CD4-positive, alpha-beta T cell treated with Interleukin-1 beta for 1 hour (primary cell): ENCODE measurements at regions not wholly inside any gene's neighbourhood (a gene's known extent, or its start where the extent isn't known, plus 50 kb on each side); places are given as distances from the start of the nearest gene placed in this dataset.
"Not testable (repeated sequence)": the region's sequence is repeated elsewhere in the genome, so short reads cannot be mapped to it uniquely, and the experiment has no call there.

Experiments used
- DNase-seq, 2 donors: peaks; one replicate each; pipeline ENCODE4 v3.0.0-alpha.2; 2020 to 2022

GRCh38 chr10:121138112-121138860, 287.1 kb downstream of the WDR11 start:
- DNase-seq, result no peak

GRCh38 chr10:121138918-121139317, 287.8 kb downstream of the WDR11 start:
- DNase-seq, result no peak

GRCh38 chr10:121145802-121146395, 294.7 kb downstream of the WDR11 start:
- not testable (repeated sequence) for DNase-seq

GRCh38 chr10:121148921-121149320, 297.8 kb downstream of the WDR11 start:
- no peak for DNase-seq

- DNase-seq, result no peak
Measured at GRCh38 chr10:121152033-121152432, 300.9 kb downstream of the WDR11 start.

GRCh38 chr10:121152935-121153334, 301.8 kb downstream of the WDR11 start:
- DNase-seq, result no peak

GRCh38 chr10:121154310-121154709, 303.1 kb downstream of the WDR11 start:
- no peak for DNase-seq

GRCh38 chr10:121154846-121155245, 303.7 kb downstream of the WDR11 start:
- no peak for DNase-seq

- DNase-seq, result no peak
Measured at GRCh38 chr10:121155742-121156474, 304.7 kb downstream of the WDR11 start.

GRCh38 chr10:121157998-121158397, 306.8 kb downstream of the WDR11 start:
- peak in 1 of 2 donors; percentile 31 for DNase-seq

- DNase-seq, result no peak
Measured at GRCh38 chr10:121158988-121159579, 307.9 kb downstream of the WDR11 start.

GRCh38 chr10:121159670-121160069, 308.5 kb downstream of the WDR11 start:
- DNase-seq, result no peak

GRCh38 chr10:121165276-121165675, 314.1 kb downstream of the WDR11 start:
- no peak for DNase-seq

- no peak for DNase-seq
Measured at GRCh38 chr10:121167534-121168243, 316.5 kb downstream of the WDR11 start.

GRCh38 chr10:121168545-121169216, 317.5 kb downstream of the WDR11 start:
- DNase-seq, result no peak

GRCh38 chr10:121169406-121169805, 318.2 kb downstream of the WDR11 start:
- no peak for DNase-seq

GRCh38 chr10:121171825-121172787, 320.9 kb downstream of the WDR11 start:
- DNase-seq, result no peak

GRCh38 chr10:121179006-121179405, 327.8 kb downstream of the WDR11 start:
- DNase-seq, result no peak

GRCh38 chr10:121182219-121182618, 331.1 kb downstream of the WDR11 start:
- no peak for DNase-seq

GRCh38 chr10:121183236-121183635, 332.1 kb downstream of the WDR11 start:
- no peak for DNase-seq

GRCh38 chr10:121183707-121184106, 332.5 kb downstream of the WDR11 start:
- no peak for DNase-seq
